Stomach (tissue), 4 donors: ENCODE measurements at regions not wholly inside any gene's neighbourhood (a gene's known extent, or its start where the extent isn't known, plus 50 kb on each side); places are given as distances from the start of the nearest gene placed in this dataset.

Experiments
- POLR2A ChIP-seq, 4 donors: fragments of 450-650 bp; IDR thresholded peaks; one replicate each; pipeline ENCODE4 v1.6.1; 2016; ENCODE audit warnings: antibody characterized with exemption in 4 of 4, control low read depth in 2 of 4, mild to moderate bottlenecking in 1 of 4, moderate library complexity in 1 of 4
- POLR2AphosphoS5 ChIP-seq, 3 donors: sonication (generic); formaldehyde crosslinking; IDR thresholded peaks; one replicate each; pipeline ENCODE4 v1.6.1; 2016; ENCODE audit warnings: antibody characterized with exemption in 3 of 3
- TF ChIP-seq, protein P1 (sequence below), 7 experiments: fragments of 450-650 bp in 4 of 7; fragments of 200-600 bp in 3 of 7; sonication (generic) in 3 of 7; IDR thresholded peaks; one replicate each; pipeline ENCODE4 v1.5.1; 2016 to 2019; ENCODE audit warnings: antibody characterized with exemption in 7 of 7, control low read depth in 2 of 7, mild to moderate bottlenecking in 1 of 7

DNA sequence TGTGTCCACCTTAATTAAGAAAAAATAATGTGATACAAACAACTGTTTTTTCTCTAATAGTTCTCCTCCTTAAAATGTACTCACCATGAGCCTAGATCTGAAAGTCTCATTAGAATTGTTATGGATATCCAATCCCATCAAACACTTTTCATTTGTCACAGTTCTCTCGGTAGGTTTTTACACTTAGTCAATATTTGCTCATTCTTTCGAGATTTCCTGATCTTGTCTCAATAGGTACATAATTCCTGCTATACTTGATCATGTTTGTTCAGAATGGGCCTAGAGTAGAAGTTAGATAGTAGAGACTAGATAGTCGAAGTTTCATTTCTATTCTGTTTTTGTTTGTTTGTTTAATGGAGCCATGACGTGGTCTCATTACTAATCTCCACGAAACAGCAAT, 2005.7 kb downstream of the NCAM2 start:
- TF ChIP-seq, protein P1, sequence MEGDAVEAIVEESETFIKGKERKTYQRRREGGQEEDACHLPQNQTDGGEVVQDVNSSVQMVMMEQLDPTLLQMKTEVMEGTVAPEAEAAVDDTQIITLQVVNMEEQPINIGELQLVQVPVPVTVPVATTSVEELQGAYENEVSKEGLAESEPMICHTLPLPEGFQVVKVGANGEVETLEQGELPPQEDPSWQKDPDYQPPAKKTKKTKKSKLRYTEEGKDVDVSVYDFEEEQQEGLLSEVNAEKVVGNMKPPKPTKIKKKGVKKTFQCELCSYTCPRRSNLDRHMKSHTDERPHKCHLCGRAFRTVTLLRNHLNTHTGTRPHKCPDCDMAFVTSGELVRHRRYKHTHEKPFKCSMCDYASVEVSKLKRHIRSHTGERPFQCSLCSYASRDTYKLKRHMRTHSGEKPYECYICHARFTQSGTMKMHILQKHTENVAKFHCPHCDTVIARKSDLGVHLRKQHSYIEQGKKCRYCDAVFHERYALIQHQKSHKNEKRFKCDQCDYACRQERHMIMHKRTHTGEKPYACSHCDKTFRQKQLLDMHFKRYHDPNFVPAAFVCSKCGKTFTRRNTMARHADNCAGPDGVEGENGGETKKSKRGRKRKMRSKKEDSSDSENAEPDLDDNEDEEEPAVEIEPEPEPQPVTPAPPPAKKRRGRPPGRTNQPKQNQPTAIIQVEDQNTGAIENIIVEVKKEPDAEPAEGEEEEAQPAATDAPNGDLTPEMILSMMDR (IDR thresholded peaks at IDR 0.05) = no peak
- no peak for TF ChIP-seq POLR2A (IDR thresholded peaks at IDR 0.05)
- TF ChIP-seq POLR2AphosphoS5 (IDR thresholded peaks at IDR 0.05) = no peak
